Small intestine (tissue), 7 donors: ENCODE measurements at regions not wholly inside any gene's neighbourhood (a gene's known extent, or its start where the extent isn't known, plus 50 kb on each side); places are given as distances from the start of the nearest gene placed in this dataset.

Experiments
- DNase-seq, 2 donors: peaks; one replicate each; pipeline versions ENCODE4 v3.0.0 to v3.0.0-alpha.2; 2013
- FAIRE-seq: peaks from 2 replicates; lab custom pipeline; 2012; peaks lifted over from hg19 to GRCh38; lab: Jason Lieb, UNC
- H3K27ac ChIP-seq, 3 donors: one replicate each; pipeline ENCODE4 v1.5.1; 2013; ENCODE audit warnings: low read length in 2 of 3, mild to moderate bottlenecking in 2 of 3, control low read depth in 1 of 3, inconsistent platforms in 1 of 3, low read depth in 1 of 3, moderate library complexity in 1 of 3
- H3K27me3 ChIP-seq, 3 donors: one replicate each; pipeline ENCODE4 v1.6.1; 2013; ENCODE audit warnings: low read length in 3 of 3, inconsistent platforms in 1 of 3; ENCODE audit not compliant: control insufficient read depth in 3 of 3, insufficient read depth in 3 of 3
- H3K36me3 ChIP-seq, 3 donors: one replicate each; pipeline ENCODE4 v1.6.1; 2013; ENCODE audit warnings: low read length in 3 of 3, inconsistent platforms in 1 of 3, low read depth in 1 of 3, mild to moderate bottlenecking in 1 of 3, moderate library complexity in 1 of 3; ENCODE audit not compliant: control insufficient read depth in 3 of 3, insufficient read depth in 2 of 3
- H3K4me1 ChIP-seq, 3 donors: one replicate each; pipeline ENCODE4 v1.6.1; 2013; ENCODE audit warnings: low read length in 2 of 3, inconsistent platforms in 1 of 3, low read depth in 1 of 3, mild to moderate bottlenecking in 1 of 3, moderate library complexity in 1 of 3; ENCODE audit not compliant: control insufficient read depth in 3 of 3, insufficient read depth in 2 of 3
- H3K4me3 ChIP-seq, 3 donors: one replicate each; pipeline ENCODE4 v1.5.1; 2013; ENCODE audit warnings: low read length in 3 of 3, control low read depth in 1 of 3, inconsistent platforms in 1 of 3, low read depth in 1 of 3, mild to moderate bottlenecking in 1 of 3, moderate library complexity in 1 of 3
- H3K9me3 ChIP-seq, 2 donors: one replicate each; pipeline ENCODE4 v1.6.1; 2013; ENCODE audit warnings: low read depth in 1 of 2, low read length in 1 of 2; ENCODE audit not compliant: control insufficient read depth in 2 of 2, insufficient read depth in 1 of 2
- WGBS, 3 donors: extraction: QIAGEN DNeasy Blood & Tissue Kit; methylation state at CpG; one replicate each; pipeline ENCODE4 v1.1.7; 2013; 5-methylcytosine and 5-hydroxymethylcytosine counted together
- donor health status: healthy with polysubstance abuse.
- donor health status: control.
- donor health status: control.
- donor health status: Bipolar disorder and iron deficiency.
- donor health status: healthy.

DNA sequence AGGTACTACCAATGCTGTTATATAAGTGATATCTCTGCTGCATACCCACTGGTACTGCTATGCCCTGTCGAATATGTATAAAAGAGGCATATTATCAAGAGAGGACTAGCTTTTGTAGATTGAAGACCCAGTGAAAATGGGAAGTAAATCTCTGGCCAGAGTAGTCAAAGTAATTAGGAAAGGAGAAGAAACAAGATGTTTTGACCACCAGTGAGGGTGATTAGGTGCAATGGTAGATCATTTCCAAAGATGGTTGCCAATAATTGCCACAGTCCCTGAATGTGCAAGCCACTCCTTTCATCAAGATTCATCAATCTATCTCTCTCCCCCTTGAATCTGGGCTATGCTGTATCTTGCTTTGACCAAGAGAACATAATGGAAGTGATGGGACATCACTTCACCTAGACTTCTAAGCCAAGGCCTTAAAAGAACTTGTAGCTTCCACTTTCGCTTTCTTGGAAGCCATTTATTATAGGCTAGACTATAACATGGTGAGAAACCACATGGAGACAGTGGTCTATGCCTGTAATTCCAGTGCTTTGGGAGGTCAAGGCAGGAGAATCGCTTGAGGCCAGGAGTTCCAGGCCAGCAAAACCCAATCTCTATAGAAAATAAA lies 52.6 kb upstream of the ST8SIA6 start:
- H3K27ac ChIP-seq = no peak overlapping the region
- no peaks in the 10 kb centered on the region for H3K9me3 ChIP-seq
- H3K4me1 ChIP-seq = no peaks in the 10 kb centered on the region
- H3K27me3 ChIP-seq = no peaks in the 10 kb centered on the region
- 95 to 97% (median 95%) methylated on average over 3 of the region's 3 CpGs for WGBS, 3 donors
- H3K36me3 ChIP-seq = no peaks in the 10 kb centered on the region
- DNase-seq (no peak), FAIRE-seq (no peak)
- no peak overlapping the region for H3K4me3 ChIP-seq

DNA sequence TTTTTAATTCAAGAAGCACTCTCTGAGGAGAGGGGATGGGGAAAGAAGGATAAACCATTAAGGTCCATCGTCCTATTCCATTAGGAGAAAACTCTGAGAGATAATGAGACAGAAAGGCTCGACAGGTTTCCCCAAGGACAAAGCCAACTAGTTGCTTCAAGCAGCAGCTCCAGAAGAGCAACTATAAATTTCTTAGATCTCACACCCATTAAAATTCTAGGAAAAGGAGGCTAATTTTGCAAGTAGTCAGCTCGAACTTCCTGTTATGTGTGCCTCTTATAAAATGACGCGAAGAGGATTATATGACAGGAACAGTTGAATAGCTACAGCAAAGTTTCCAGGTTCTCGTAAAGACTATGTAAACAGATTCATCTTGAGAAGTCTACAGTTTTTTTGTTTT lies 52.0 kb upstream of the ST8SIA6 start:
- no peak overlapping the region for H3K4me3 ChIP-seq
- DNase-seq (no peak), FAIRE-seq (no peak)
- H3K9me3 ChIP-seq = no peaks in the 10 kb centered on the region
- H3K4me1 ChIP-seq = no peaks in the 10 kb centered on the region
- 73 to 80% (median 75%) methylated on average over 6 of the region's 6 CpGs for WGBS, 3 donors
- H3K36me3 ChIP-seq = no peaks in the 10 kb centered on the region
- H3K27me3 ChIP-seq = no peaks in the 10 kb centered on the region
- no peak overlapping the region for H3K27ac ChIP-seq

- FAIRE-seq (no peak), DNase-seq (no peak)
- no peak overlapping the region for H3K4me3 ChIP-seq
- H3K27ac ChIP-seq = no peak overlapping the region
- no peaks in the 10 kb centered on the region for H3K27me3 ChIP-seq
- H3K36me3 ChIP-seq = no peaks in the 10 kb centered on the region
- WGBS, 3 donors = 84 to 88% (median 85%) methylated on average over 6 of the region's 6 CpGs
- H3K9me3 ChIP-seq = no peaks in the 10 kb centered on the region
- H3K4me1 ChIP-seq = no peaks in the 10 kb centered on the region
Observed at GRCh38 chr10:17504547-17505245, 50.3 kb upstream of the ST8SIA6 start.
